ENCODE measurements at regions not wholly inside any gene's neighbourhood (a gene's known extent, or its start where the extent isn't known, plus 50 kb on each side); places are given as distances from the start of the nearest gene placed in this dataset.
"Not testable (repeated sequence)": the region's sequence is repeated elsewhere in the genome, so short reads cannot be mapped to it uniquely, and the experiment has no call there.

DNA sequence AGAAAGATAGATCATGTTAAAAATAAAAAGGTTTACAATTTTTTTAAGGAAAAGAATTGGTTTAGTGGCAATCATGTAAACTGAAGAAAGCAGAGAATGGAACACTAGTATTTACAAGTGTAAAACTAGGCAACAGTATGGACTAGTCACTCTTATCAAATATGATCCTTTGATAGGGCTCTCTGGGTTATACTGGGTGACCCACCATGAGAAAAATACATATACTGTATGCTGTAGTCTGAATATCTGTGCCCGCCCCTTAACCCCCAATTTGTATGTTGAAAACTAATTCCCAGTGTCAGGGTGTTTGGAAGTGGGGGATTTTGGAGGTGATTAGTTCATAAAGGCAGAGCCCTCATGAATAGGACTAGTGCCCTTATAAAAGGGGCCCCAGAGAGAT is 236.8 kb upstream of the TARS1 start:
- Histone ChIP-seq H3K36me3 (ENCODE audit: control insufficient read depth in 2 of 2, insufficient read depth in 2 of 2, low read length in 2 of 2) (no peaks in the 10 kb centered on the region), H3K27me3 (ENCODE audit: control insufficient read depth in 1 of 2, insufficient read depth in 2 of 2, low read length in 2 of 2) (no peaks in the 10 kb centered on the region), H3K4me1 (ENCODE audit: control insufficient read depth, insufficient read depth, low read length) (peaks cover 8% of the 10 kb centered on the region), H3K27ac (ENCODE audit: low read length) (no peak overlapping the region), H3K4me3 (ENCODE audit: low read length in 2 of 2) (no peak overlapping the region), H3K9me3 (ENCODE audit: control insufficient read depth in 2 of 2, low read length in 2 of 2) (no peaks in the 10 kb centered on the region), H3K9ac (ENCODE audit: low read length in 2 of 2) (no peak overlapping the region)

DNA sequence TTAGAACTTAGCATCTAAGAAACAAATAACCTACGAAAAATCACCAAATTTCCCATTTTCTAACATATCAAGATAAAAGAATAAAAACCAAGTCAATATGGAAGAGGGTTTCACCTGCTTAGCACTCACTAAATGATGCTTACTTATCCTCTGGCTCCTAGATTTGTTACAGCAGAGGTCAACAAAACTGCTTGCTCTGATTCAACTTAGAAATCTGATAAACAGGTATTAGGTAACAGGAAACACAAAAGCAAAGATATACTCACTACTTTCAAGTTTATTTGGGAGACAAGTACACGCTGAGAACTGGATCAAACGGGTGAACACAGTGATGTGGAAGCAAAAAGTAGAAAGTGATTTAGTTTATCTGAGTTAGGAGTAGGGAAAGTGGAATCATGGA is 235.7 kb upstream of the TARS1 start:
- H3K9me3 ChIP-seq (ENCODE audit: control insufficient read depth in 2 of 2, low read length in 2 of 2) = no peaks in the 10 kb centered on the region
- H3K36me3 ChIP-seq (ENCODE audit: control insufficient read depth in 2 of 2, insufficient read depth in 2 of 2, low read length in 2 of 2) = no peaks in the 10 kb centered on the region
- H3K27ac ChIP-seq (ENCODE audit: low read length) = no peak overlapping the region
- peaks cover 8% of the 10 kb centered on the region for H3K4me1 ChIP-seq (ENCODE audit: control insufficient read depth, insufficient read depth, low read length)
- no peaks in the 10 kb centered on the region for H3K27me3 ChIP-seq (ENCODE audit: control insufficient read depth in 1 of 2, insufficient read depth in 2 of 2, low read length in 2 of 2)
- H3K4me3 ChIP-seq (ENCODE audit: low read length in 2 of 2) = no peak overlapping the region
- H3K9ac ChIP-seq (ENCODE audit: low read length in 2 of 2) = no peak overlapping the region

DNA sequence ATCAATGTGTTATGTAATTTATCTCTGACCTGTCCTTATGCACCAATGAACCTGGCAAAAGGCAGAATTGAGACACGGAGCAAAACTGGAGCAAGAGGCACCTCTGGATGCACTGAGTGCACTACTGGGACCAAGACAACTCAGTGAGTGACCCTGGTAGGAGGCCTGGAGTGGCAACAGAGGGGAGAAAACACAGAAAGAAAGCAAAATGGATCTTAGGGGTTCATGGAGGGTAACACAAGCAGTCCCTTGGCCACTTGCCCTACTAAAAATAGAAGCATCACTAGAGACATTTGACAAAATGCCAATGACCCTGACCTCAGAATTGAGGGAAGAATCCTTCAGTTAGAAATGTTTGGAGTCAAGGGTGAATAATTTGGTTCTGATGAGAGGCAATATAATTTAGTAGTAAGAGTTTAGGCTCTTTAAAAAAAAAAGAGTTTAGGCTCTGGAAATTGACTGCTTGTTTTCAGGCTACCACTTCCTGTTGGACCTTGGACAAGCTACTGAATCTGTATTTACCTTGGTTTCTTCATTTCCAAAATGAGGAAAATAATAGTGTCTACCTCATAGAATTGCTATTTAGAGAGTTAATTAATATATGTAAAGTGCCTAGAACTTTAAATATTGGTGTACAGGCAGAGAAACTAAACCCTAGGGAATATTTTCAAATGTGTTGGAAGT is 234.9 kb upstream of the TARS1 start:
- Histone ChIP-seq H3K9me3 (ENCODE audit: control insufficient read depth in 2 of 2, low read length in 2 of 2) (no peaks in the 10 kb centered on the region), H3K27me3 (ENCODE audit: control insufficient read depth in 1 of 2, insufficient read depth in 2 of 2, low read length in 2 of 2) (no peaks in the 10 kb centered on the region), H3K36me3 (ENCODE audit: control insufficient read depth in 2 of 2, insufficient read depth in 2 of 2, low read length in 2 of 2) (no peaks in the 10 kb centered on the region), H3K27ac (ENCODE audit: low read length) (no peak overlapping the region), H3K4me1 (ENCODE audit: control insufficient read depth, insufficient read depth, low read length) (peaks cover 8% of the 10 kb centered on the region), H3K9ac (ENCODE audit: low read length in 2 of 2) (no peak overlapping the region), H3K4me3 (ENCODE audit: low read length in 2 of 2) (no peak overlapping the region)

GRCh38 chr5:33206962-33207506 is 233.7 kb upstream of the TARS1 start:
- H3K4me1 ChIP-seq (ENCODE audit: control insufficient read depth, insufficient read depth, low read length) = peaks cover 8% of the 10 kb centered on the region
- no peak overlapping the region for H3K9ac ChIP-seq (ENCODE audit: low read length in 2 of 2)
- H3K9me3 ChIP-seq (ENCODE audit: control insufficient read depth in 2 of 2, low read length in 2 of 2) = no peaks in the 10 kb centered on the region
- no peak overlapping the region for H3K27ac ChIP-seq (ENCODE audit: low read length)
- no peak overlapping the region for H3K4me3 ChIP-seq (ENCODE audit: low read length in 2 of 2)
- no peaks in the 10 kb centered on the region for H3K27me3 ChIP-seq (ENCODE audit: control insufficient read depth in 1 of 2, insufficient read depth in 2 of 2, low read length in 2 of 2)
- H3K36me3 ChIP-seq (ENCODE audit: control insufficient read depth in 2 of 2, insufficient read depth in 2 of 2, low read length in 2 of 2) = no peaks in the 10 kb centered on the region

- no peaks in the 10 kb centered on the region for H3K9me3 ChIP-seq (ENCODE audit: control insufficient read depth in 2 of 2, low read length in 2 of 2)
- H3K27me3 ChIP-seq (ENCODE audit: control insufficient read depth in 1 of 2, insufficient read depth in 2 of 2, low read length in 2 of 2) = no peaks in the 10 kb centered on the region
- H3K9ac ChIP-seq (ENCODE audit: low read length in 2 of 2) = no peak overlapping the region
- H3K36me3 ChIP-seq (ENCODE audit: control insufficient read depth in 2 of 2, insufficient read depth in 2 of 2, low read length in 2 of 2) = no peaks in the 10 kb centered on the region
- no peak overlapping the region for H3K27ac ChIP-seq (ENCODE audit: low read length)
- peaks cover 8% of the 10 kb centered on the region for H3K4me1 ChIP-seq (ENCODE audit: control insufficient read depth, insufficient read depth, low read length)
- no peak overlapping the region for H3K4me3 ChIP-seq (ENCODE audit: low read length in 2 of 2)
Measured at GRCh38 chr5:33209252-33209651, 231.5 kb upstream of the TARS1 start.

- not testable (repeated sequence) for H3K9me3 ChIP-seq (ENCODE audit: control insufficient read depth in 2 of 2, low read length in 2 of 2); H3K4me3 ChIP-seq (ENCODE audit: low read length in 2 of 2); H3K27me3 ChIP-seq (ENCODE audit: control insufficient read depth in 1 of 2, insufficient read depth in 2 of 2, low read length in 2 of 2); H3K9ac ChIP-seq (ENCODE audit: low read length in 2 of 2); H3K27ac ChIP-seq (ENCODE audit: low read length); H3K4me1 ChIP-seq (ENCODE audit: control insufficient read depth, insufficient read depth, low read length); H3K36me3 ChIP-seq (ENCODE audit: control insufficient read depth in 2 of 2, insufficient read depth in 2 of 2, low read length in 2 of 2)
Measured at GRCh38 chr5:33210221-33210620, 230.5 kb upstream of the TARS1 start.

GRCh38 chr5:33210978-33211377 is 229.8 kb upstream of the TARS1 start:
- Histone ChIP-seq H3K36me3 (ENCODE audit: control insufficient read depth in 2 of 2, insufficient read depth in 2 of 2, low read length in 2 of 2) (no peaks in the 10 kb centered on the region), H3K27ac (ENCODE audit: low read length) (no peak overlapping the region), H3K4me3 (ENCODE audit: low read length in 2 of 2) (no peak overlapping the region), H3K27me3 (ENCODE audit: control insufficient read depth in 1 of 2, insufficient read depth in 2 of 2, low read length in 2 of 2) (no peaks in the 10 kb centered on the region), H3K4me1 (ENCODE audit: control insufficient read depth, insufficient read depth, low read length) (peaks cover 2% of the 10 kb centered on the region), H3K9me3 (ENCODE audit: control insufficient read depth in 2 of 2, low read length in 2 of 2) (no peaks in the 10 kb centered on the region), H3K9ac (ENCODE audit: low read length in 2 of 2) (no peak overlapping the region)

DNA sequence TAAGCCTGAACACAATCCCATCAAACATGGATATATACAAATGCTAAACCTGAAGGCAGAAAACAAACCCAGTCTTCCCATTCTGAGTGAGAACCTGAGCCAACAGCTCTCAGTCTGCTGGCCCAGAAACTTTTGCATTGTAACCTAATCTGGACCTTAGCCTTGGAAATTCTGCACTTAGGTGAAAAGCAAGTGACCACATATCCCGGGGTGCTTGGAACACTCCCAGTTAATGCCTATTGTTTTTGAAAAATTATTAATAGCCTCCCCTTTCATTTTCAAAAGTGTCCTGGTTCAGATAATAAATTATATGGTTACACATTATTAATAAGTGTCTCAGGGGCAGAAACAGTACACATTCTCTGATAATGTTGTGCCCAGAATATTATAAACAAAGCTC is 228.3 kb upstream of the TARS1 start:
- H3K36me3 ChIP-seq (ENCODE audit: control insufficient read depth in 2 of 2, insufficient read depth in 2 of 2, low read length in 2 of 2) = no peaks in the 10 kb centered on the region

DNA sequence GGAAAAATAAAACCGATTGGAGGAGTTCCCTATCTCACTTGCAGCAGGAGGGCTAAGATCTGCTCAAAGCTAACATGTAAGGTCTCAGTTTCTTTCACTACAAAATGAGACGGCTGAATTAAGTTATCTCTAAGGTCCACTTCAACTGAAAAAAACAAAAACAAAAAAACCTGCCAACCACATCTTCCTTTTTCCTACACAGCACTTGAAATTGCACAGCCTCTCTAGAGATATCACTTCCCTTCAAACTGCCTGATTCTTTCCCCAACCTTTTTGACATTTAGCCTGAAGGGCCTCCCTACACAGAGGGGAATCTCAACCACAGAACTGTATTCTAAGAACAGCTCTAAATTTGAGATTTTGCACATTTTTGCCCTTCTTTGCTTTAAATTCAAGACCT is 227.9 kb upstream of the TARS1 start:
- no peak overlapping the region for H3K9ac ChIP-seq (ENCODE audit: low read length in 2 of 2)
- no peak overlapping the region for H3K4me3 ChIP-seq (ENCODE audit: low read length in 2 of 2)

More for the DNA sequence above, 228.3 kb upstream of the TARS1 start:
- Histone ChIP-seq H3K9ac (ENCODE audit: low read length in 2 of 2) (no peak overlapping the region), H3K27ac (ENCODE audit: low read length) (no peak overlapping the region), H3K4me1 (ENCODE audit: control insufficient read depth, insufficient read depth, low read length) (no peaks in the 10 kb centered on the region), H3K4me3 (ENCODE audit: low read length in 2 of 2) (no peak overlapping the region), H3K27me3 (ENCODE audit: control insufficient read depth in 1 of 2, insufficient read depth in 2 of 2, low read length in 2 of 2) (no peaks in the 10 kb centered on the region), H3K9me3 (ENCODE audit: control insufficient read depth in 2 of 2, low read length in 2 of 2) (no peaks in the 10 kb centered on the region)

DNA sequence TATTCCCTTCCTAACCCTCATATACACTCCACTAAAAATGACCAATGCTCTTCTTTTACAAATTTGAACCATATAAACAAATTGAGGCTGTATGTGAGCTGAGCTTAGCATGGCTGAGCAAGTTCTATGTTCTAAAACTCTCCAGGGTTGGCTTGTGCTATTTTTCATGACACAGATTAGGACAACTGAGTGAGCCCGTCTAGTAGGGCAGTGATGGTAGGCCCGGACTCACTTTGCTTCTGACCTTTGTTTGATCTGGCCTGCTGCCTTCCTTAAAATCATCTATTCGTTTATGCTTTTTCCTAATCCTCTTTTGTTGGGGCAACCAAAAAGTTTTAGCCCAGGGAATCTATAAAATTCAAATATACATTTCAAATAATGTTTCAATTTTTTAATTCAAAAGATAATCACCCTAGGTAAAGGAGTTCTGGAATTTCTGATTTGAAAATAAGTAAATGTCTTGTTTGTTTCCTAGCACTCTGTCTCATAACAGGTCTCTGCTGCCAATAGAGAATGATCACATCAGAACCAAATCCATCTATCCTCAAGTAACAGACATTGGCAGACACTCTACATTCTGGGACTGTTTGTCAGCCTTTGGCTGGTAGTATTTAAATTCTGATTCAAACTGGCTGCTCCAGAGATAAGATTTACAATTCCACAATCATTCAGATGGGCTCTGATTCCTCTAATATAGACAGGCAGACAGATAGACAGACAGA is 217.0 kb upstream of the TARS1 start:
- Histone ChIP-seq H3K4me3 (ENCODE audit: low read length in 2 of 2) (no peak overlapping the region), H3K9ac (ENCODE audit: low read length in 2 of 2) (no peak overlapping the region), H3K36me3 (ENCODE audit: control insufficient read depth in 2 of 2, insufficient read depth in 2 of 2, low read length in 2 of 2) (no peaks in the 10 kb centered on the region), H3K9me3 (ENCODE audit: control insufficient read depth in 2 of 2, low read length in 2 of 2) (no peaks in the 10 kb centered on the region), H3K4me1 (ENCODE audit: control insufficient read depth, insufficient read depth, low read length) (no peaks in the 10 kb centered on the region), H3K27me3 (ENCODE audit: control insufficient read depth in 1 of 2, insufficient read depth in 2 of 2, low read length in 2 of 2) (no peaks in the 10 kb centered on the region), H3K27ac (ENCODE audit: low read length) (no peak overlapping the region)

More for the DNA sequence above, 227.9 kb upstream of the TARS1 start:
- no peak overlapping the region for H3K27ac ChIP-seq (ENCODE audit: low read length)
- H3K4me1 ChIP-seq (ENCODE audit: control insufficient read depth, insufficient read depth, low read length) = no peaks in the 10 kb centered on the region
- no peaks in the 10 kb centered on the region for H3K36me3 ChIP-seq (ENCODE audit: control insufficient read depth in 2 of 2, insufficient read depth in 2 of 2, low read length in 2 of 2)
- no peaks in the 10 kb centered on the region for H3K27me3 ChIP-seq (ENCODE audit: control insufficient read depth in 1 of 2, insufficient read depth in 2 of 2, low read length in 2 of 2)
- H3K9me3 ChIP-seq (ENCODE audit: control insufficient read depth in 2 of 2, low read length in 2 of 2) = no peaks in the 10 kb centered on the region
